Stimulated activated CD4-positive, alpha-beta T cell treated with anti-CD3 and anti-CD28 coated beads, Interleukin-15, amount 100 ng/mL, for 48 hours (primary cell): ENCODE measurements at regions not wholly inside any gene's neighbourhood (a gene's known extent, or its start where the extent isn't known, plus 50 kb on each side); places are given as distances from the start of the nearest gene placed in this dataset.
"Not testable (repeated sequence)": the region's sequence is repeated elsewhere in the genome, so short reads cannot be mapped to it uniquely, and the experiment has no call there.

Experiments
- DNase-seq, 2 donors: peaks; one replicate each; pipeline ENCODE4 v3.0.0-alpha.2; 2020; ENCODE audit warnings: low read depth in 2 of 2

DNA sequence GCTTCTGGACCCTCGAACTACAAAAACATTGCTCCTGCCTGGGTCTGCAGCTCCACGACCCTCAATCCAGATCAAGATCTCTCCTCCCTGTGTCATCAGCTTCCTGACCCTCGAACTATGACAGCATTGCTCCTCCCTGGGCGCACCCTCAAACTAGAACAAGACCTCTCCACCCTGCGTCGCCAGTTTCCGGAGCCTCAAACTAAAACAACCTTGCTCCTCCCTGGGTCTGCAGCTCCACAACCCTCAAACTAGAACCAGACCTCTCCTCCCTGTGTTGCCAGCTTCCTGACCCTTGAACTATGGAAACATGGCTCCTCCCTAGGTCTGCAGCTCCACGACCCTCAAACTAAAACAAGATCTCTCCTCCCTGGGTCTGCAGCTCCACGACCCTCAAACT, 339.7 kb upstream of the SULF2 start:
- DNase-seq: no peak

- no peak for DNase-seq
Measured at GRCh38 chr20:48124181-48124782, 339.0 kb upstream of the SULF2 start.

DNA sequence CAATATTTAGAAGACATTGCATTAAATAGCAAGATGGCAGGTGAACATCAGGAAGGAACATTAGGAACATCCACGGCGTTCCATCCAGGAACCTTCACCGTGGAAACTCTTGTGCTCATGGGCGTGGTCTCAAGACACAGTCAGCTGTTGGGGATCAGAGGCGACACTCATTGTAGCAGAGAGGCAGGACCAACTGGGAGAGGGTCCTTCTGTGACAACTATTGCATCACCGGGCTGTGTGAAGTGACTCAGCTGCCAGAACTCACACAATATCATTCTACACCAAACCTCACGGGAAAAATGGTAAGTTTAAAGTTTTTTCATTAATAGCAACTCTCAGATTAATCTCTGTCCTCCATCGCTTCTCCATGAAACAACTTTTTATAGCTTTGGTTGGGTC, 334.8 kb upstream of the SULF2 start:
- no peak for DNase-seq

- DNase-seq: not testable (repeated sequence)
Measured at GRCh38 chr20:48119389-48119788, 334.1 kb upstream of the SULF2 start.

DNA sequence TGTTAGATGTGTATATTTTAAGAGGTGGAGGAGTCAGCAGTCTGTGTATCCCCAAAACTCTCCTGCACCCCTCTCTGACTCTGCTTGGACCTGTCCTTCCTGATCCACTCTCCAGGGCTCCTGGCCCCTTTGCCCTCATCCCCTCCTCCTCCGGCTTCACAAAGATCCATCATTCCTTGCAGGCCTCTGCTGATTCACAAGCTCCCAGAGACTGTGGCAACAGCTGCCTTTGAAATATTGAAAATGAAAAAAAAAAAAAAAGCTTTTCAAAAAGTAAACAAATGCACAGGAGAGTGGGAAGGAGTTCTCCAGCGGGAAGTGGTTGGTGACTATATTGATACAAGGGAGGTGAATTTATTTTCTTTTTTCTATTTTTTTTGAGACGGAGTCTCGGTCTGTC, 330.2 kb upstream of the SULF2 start:
- DNase-seq: no peak

GRCh38 chr20:48107560-48107959, 322.3 kb upstream of the SULF2 start:
- DNase-seq: no peak

- DNase-seq: no peak
Measured at GRCh38 chr20:48106428-48106827, 321.1 kb upstream of the SULF2 start.

DNA sequence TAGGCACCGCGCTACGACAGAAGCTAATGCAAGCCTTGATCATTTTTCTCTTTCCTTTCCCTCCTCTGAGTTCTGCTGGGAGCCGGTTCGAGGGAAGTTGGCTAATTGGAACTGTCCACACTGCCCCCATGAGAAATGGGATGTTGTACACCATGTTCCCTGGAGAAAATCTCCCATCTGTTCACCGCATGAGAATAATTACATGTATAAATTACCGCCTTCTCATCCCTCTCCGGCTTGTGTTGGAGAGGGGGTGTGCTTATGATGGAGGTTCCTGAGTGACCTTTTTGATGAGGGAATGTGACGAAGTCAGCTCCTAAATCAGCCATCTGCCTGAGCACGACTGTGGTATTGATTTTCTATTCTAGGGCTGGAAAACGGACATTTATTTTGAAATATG, 320.2 kb upstream of the SULF2 start:
- no peak for DNase-seq

GRCh38 chr20:48102931-48103660, 317.8 kb upstream of the SULF2 start:
- no peak for DNase-seq

DNA sequence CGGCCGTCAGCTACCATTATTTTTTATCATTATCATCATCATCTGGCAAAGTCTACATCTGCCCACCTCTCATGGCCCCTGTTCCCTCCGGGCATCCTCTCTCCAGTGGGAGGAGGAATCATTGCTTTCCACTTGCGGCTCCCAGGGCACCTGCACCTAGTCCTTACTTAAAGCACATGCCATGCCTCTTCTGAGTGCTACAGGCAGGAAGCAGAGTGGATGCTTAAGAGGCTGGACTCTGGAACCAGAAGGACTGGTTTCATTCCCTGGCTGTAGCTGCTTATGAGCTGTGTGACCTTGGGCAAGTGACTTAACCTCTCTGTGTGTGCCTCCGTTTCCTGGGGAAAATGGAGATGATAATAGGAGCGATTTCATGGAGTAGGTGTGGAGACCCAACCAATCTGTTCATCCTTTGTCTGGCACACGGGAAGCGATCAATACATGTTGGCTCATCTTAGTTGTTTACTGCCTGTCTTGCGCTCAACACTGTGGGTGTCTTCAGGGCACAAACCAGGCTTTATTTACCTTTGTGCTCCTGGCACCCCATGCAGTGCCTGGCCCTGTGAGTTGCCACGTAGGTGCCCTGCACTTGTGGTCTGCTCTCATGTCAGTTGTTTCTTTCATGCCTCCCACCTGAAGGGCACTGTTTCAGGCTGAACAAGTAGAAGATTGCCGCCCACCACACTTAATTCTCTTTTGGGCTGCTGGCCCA, 317.0 kb upstream of the SULF2 start:
- DNase-seq: no peak

DNA sequence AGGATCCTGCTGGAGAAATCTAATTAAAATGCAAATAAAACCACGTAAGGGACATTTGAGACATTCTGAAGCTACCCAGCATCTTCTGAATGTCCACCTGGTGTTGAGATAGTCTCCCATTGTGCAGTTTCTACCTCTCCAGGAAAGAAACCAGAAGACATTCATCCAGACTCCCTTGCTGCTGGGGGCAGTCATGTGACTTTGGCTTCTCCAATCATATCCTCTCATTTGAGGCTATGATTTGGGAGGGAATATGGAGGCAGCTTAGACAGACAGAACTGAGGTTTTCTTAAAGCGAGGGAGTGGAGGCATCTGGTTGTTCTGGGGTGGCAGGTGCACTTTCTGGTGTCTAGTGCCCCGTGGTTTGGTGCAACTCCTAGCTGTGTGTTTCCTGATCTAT, 315.2 kb upstream of the SULF2 start:
- no peak for DNase-seq

GRCh38 chr20:48098866-48099265, 313.6 kb upstream of the SULF2 start:
- no peak for DNase-seq

GRCh38 chr20:48098099-48098498, 312.8 kb upstream of the SULF2 start:
- no peak for DNase-seq

DNA sequence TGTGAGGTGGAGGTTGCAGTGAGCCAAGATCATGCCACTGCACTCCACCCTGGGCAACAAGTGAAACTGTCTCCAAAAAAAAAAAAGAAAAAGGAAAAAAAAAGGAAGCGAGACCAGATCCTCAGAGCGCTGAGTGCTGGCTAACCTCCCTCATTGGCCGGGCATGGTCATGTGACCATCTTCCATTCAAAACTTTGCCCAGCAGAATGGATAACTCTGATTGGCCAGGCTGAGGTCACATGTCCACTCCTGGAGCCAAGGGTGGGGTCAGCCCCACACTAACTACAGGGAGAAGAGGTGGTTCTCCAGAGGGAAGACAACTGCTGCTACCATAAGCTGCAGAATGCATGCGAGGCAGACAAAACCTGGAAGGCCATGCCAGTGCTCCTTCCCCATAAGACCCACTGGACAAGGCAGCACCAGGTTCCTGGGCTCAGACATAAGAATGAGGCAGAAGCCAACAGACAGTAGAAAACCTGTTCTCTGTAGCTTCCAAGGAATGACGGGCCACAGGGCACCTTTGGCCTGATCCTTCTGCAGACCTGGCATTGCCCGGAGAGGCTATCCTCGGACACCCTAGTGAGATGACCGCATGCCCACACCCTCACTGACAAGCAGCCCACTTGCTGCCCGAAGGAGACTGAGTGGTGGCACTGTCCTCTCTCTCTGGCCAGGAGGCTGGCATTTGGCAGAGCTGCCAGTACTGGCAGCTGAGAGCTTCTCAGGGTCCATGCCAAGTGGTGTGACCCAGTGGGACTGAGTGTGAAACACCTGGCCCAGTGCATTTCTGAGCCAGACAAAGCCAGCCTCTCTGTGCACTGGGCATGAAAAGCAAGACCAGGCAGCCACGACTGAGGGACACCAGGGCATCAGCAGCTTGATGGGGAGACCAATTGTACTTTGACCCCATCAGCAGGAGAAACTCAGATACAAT, 311.9 kb upstream of the SULF2 start:
- DNase-seq: no peak

DNA sequence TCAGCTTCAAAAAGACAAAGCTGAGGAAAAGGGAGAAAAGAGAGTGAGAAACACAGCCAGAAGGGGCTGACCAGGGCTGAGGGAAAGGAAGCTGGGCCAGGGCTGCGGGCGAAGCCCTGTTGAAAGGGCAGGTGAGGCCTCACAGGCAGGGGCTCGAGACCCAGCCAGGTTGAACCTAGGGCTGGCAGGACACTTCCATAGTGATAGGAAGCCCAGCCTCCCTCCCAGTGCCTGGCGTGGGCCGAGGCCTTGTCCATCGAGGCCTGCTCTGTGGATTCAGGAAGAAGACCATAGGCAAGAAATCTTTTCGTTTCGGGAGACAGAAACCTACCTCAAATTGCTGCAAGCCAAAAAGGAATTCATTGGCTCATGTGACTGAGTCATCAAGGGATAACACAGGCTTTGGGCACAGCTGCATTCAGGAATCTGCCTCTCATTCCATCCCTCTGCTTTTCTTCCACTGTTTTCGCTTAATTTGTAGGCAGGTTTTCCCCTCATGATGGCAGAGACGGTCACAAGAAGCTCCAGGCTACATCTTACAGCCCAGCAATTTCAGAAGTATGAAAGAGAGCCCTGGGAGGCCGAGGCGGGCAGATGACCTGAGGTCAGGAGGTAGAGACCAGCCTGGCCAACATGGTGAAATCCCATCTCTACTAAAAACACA, 311.1 kb upstream of the SULF2 start:
- DNase-seq: no peak

GRCh38 chr20:48094944-48095343, 309.7 kb upstream of the SULF2 start:
- DNase-seq: no peak

GRCh38 chr20:48094196-48094749, 309.0 kb upstream of the SULF2 start:
- no peak for DNase-seq

DNA sequence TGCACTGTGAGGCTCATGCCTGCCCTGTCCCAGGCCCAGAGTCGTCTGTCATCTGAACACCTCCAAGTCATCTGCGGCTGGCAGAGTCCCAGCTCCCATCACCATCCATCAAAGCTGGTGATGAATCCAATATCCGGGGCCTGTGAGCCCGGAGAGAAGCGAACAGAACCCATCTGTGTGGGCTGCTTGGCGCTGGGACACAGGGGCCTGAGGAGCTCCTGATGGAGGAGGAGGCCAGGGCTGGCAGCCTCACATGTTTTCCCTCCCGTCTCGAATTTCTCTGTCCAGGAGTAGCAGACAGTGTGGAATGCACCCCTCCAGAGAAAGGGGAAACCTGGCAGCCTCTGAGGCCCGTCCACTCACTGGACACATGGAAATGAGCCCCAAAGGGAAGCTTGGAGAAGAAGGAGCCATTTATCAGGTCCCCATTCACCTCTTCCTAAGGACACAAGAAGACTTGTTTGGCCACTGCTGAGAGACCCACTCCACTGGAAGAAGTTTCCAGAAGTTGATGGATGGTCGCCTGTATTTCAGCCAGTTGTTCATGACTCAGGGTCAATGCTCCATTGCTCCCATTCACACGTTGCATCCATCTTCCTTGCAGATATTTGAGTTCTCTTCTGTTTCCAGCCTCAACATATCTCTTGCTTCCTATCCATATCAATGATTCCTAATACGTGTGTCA, 307.5 kb upstream of the SULF2 start:
- DNase-seq: no peak

- DNase-seq: no peak
Measured at GRCh38 chr20:48090784-48091183, 305.5 kb upstream of the SULF2 start.

GRCh38 chr20:48090314-48090713, 305.0 kb upstream of the SULF2 start:
- DNase-seq: no peak

GRCh38 chr20:48080583-48080982, 295.3 kb upstream of the SULF2 start:
- DNase-seq: no peak
